ENCODE measurements at regions not wholly inside any gene's neighbourhood (a gene's known extent, or its start where the extent isn't known, plus 50 kb on each side); places are given as distances from the start of the nearest gene placed in this dataset.

- Mint-ChIP-seq H3K9me3 (no peaks in the 10 kb centered on the region), H3K4me1 (no peaks in the 10 kb centered on the region), H3K27me3 (ENCODE audit: low read depth) (no peaks in the 10 kb centered on the region), H3K4me3 (no peak overlapping the region), H3K36me3 (ENCODE audit: insufficient read depth in 1 of 3, low read depth in 3 of 3) (no peaks in the 10 kb centered on the region), H3K27ac (no peak overlapping the region)
- H3T11ph ChIP-seq (ENCODE audit: low read length) = no peak overlapping the region
- H3K18ac ChIP-seq (ENCODE audit: insufficient read length, low read depth, low read length) = no peak overlapping the region
- no peaks in the 10 kb centered on the region for H3K79me2 ChIP-seq (ENCODE audit: insufficient read depth, low read length)
- no peak overlapping the region for H2BK5ac ChIP-seq (ENCODE audit: insufficient read length, low read length)
- H3K9ac ChIP-seq (ENCODE audit: extremely low read depth, insufficient read length, low read length) = no peak overlapping the region
- no peaks in the 10 kb centered on the region for H3K4me1 ChIP-seq (ENCODE audit: insufficient read depth, low read length)
- H3K14ac ChIP-seq (ENCODE audit: insufficient read depth, low read length) = no peak overlapping the region
- no peak overlapping the region for H2BK120ac ChIP-seq (ENCODE audit: low read depth, low read length, poor library complexity, severe bottlenecking)
- H3K4me2 ChIP-seq (ENCODE audit: insufficient read depth, insufficient read length, low read length) = no peak overlapping the region
- H2BK12ac ChIP-seq (ENCODE audit: insufficient read length, low read depth, low read length) = no peak overlapping the region
- WGBS (ENCODE audit: extremely low coverage, insufficient read length, low lambda C conversion rate) = no CpG with 5 or more reads among the region's 1 CpG
- H3K4ac ChIP-seq (ENCODE audit: low read depth, low read length) = no peak overlapping the region
- H2BK20ac ChIP-seq (ENCODE audit: low read depth, low read length, poor library complexity, severe bottlenecking) = no peak overlapping the region
- H4K20me1 ChIP-seq (ENCODE audit: control insufficient read depth, insufficient read depth, insufficient read length) = no peaks in the 10 kb centered on the region
- no peaks in the 10 kb centered on the region for H3K27me3 ChIP-seq (ENCODE audit: insufficient read depth, low read length)
- H4K91ac ChIP-seq (ENCODE audit: insufficient read length, low read depth, low read length) = no peak overlapping the region
- DNase-seq = no peak
- no peak overlapping the region for H3K23ac ChIP-seq (ENCODE audit: insufficient read length, low read depth, low read length)
- H3K27ac ChIP-seq (ENCODE audit: insufficient read length, low read depth, low read length) = no peak overlapping the region
- H3K79me1 ChIP-seq (ENCODE audit: insufficient read depth, low read depth, low read length, poor library complexity, severe bottlenecking) = no peaks in the 10 kb centered on the region
- TF ChIP-seq CTCF (conservative IDR thresholded peaks at IDR 0.05) = no peak
- H3K9me3 ChIP-seq (ENCODE audit: control insufficient read depth, low read depth, low read length) = no peaks in the 10 kb centered on the region
- H2AFZ ChIP-seq (ENCODE audit: low read length) = no peak overlapping the region
- H3K56ac ChIP-seq (ENCODE audit: insufficient read length, low read depth, low read length) = no peak overlapping the region
- H2AK5ac ChIP-seq (ENCODE audit: insufficient read length, low read length) = no peak overlapping the region
- no peak overlapping the region for H2BK15ac ChIP-seq (ENCODE audit: low read depth, low read length)
- no peak overlapping the region for H4K8ac ChIP-seq (replicated peaks; ENCODE audit: insufficient read length, low read depth, low read length)
- no peaks in the 10 kb centered on the region for H3K23me2 ChIP-seq (ENCODE audit: insufficient read length, low read depth, low read length, poor library complexity, severe bottlenecking)
- H4K5ac ChIP-seq (ENCODE audit: insufficient read length, low read depth, low read length) = no peak overlapping the region
Measured at GRCh38 chr3:190790185-190790584, 72.3 kb downstream of the GMNC start.
